Hematopoietic multipotent progenitor cell (in vitro differentiated cells): ENCODE measurements at regions not wholly inside any gene's neighbourhood (a gene's known extent, or its start where the extent isn't known, plus 50 kb on each side); places are given as distances from the start of the nearest gene placed in this dataset.

Source experiments
- DNase-seq, 3 donors: peaks; one replicate each; pipeline ENCODE4 v3.0.0-alpha.2; 2011 to 2015; ENCODE audit warnings: low read depth in 2 of 3, low spot score in 2 of 3

DNA sequence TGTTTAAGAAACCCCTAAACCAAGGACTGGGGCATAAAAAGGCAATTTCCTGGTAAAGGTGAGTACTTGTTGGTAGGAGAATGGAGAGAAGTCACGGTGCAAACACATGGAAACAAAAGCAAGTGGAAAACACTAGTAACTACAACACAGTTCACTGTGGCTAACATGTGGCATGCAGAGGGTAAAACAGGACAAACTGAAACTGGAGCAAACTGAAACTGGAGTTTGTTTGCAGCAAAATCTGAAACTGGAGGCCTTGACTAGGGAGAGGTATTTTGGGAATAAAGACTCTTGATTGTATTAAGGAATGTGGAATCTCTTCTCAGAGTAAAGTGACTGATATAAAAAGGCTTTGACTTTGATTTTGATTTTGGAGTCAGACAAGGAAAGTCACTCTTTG lies 376.3 kb upstream of the PRMT6 start:
- DNase-seq = no peak

DNA sequence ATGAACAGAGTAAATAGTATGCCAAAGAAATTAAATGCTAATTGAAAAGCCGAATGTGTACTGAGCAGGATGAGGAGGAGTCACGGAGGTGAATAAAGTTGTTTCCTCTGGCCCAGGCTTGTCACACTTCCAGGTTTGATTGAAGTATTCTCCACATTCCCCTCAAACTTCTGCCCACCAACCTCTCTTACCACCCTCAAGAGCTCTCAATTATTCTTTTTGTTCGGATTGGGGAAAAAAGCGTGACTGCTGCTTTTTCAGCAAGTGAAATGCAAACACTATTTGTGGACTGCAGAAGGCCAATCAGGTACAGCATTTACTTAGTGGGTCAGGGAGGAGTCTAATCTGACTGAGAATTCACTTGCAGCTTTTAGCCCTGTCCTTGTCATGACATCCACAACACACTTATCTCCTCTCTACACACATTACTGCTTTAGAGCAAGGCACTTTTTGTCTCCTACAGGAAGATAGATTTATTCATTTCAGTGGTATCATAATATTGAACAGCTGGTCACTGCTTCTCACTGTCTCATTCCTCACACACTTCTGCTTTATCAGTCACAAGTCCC lies 375.6 kb upstream of the PRMT6 start:
- no peak for DNase-seq

DNA sequence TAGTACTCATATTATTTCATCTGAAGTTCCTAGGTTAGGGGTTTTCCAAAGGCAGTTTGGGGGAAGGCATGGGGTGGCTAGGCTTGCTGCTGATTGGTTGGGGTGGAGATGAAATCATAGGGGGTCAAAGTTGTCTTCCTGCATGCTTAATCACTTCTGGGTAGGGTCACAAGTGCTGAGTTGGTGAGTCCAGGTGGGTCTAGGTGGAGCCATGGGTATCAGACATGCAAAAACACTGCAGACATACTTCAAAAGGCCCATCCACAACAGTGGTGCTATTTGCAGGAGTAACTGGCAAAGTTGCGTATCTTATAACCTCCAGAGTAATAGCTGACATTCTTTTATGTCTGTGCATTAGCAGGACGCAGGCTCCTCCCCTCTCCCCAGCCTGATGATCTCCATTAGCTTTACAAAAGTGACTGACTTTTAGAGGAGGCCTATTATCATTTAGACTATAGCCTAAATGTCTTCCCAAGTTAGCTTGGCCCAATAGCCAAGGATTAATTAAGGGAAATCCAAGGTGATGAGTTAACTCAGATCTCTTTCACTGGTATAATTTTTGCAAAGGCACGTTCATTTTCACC lies 374.4 kb upstream of the PRMT6 start:
- DNase-seq = no peak

DNA sequence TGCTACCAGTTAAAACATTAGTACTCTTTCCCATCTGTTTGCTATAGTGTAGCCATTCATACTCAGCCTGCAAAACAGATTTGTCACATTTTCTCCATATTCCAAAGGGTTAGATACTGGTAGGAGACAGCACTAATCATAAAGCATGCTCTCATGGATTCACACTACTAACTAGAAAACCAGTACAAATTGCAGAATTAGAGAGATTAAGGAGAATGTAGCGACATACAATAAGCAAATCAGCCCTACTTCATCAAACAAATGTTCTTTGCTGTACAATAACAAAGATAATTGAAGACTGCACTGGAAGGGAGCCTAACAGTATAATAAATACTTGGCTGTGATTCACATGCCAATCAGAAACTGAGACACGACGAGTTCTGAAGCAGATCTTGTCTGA lies 368.0 kb upstream of the PRMT6 start:
- no peak for DNase-seq

DNA sequence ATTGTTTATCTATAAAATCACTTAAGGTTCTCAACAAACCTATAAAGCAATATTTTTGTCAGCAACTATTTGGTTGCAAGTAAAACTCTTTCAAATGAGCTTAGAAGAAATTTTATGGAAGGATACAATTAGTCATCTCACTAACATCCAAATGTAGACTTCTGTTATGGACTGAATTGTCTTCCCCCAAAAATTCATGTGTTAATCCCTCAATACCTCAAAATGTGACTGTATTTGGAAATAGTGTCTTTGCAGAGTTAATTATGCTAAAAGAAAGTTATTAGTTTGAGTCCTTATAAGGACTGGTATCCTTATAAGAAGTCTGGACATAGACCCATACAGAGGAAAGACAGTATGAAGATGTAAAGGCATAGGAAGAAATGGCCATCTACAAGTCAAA lies 357.8 kb upstream of the PRMT6 start:
- DNase-seq = no peak

DNA sequence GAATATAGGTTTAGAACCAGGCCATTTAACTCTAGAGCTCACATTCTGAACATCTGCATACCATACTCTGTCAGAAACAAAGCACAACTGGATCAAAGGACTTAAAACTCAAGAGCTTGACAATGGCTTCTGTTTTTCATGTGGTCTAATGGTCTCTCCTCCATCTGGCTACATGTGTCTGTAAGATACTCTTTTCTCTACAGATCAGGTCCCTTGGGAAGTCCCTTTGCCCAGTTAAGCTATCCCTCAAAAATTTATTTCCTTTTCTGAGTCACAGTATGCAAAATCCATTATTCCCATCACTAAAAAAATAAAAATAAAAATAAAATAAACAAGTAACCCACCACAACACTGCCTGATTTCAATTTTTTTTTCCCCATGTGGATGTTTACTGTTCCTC lies 357.0 kb upstream of the PRMT6 start:
- DNase-seq = no peak

DNA sequence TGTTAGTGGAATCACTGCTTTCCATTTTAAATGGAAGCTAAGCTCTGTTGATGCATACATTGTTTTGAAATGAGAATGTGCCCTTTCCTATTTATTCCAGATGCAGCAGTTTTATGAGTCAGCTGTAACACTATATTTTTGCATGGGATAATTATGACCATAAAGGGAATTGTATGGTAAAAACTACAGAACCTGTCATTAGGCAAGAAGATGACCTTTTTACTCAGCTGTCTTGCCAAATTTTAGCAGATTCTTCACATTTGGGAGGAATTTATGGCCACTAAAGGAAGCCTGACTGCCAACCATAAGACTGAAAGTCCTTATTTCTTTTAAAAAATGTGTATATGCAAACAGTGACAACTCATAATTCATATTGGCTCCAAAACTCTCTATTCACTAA lies 356.3 kb upstream of the PRMT6 start:
- no peak for DNase-seq

DNA sequence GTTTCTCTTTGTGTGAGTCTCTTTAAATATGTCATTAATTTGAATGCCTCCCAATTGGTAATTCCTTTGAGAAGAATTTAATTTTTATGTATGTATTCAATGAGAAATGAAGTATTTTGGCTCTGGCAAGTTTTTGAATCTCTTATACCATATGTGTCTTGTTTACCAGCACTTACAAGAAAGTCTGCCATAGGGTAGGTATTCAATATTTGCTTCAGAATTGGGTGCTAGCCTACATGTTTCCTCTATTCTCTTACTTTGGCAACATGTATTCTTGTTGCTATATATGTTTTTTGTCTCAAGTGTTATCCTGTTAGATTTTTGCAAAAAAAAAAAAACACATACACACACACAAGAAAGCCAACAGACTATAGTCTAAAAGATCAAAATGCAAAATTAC lies 350.5 kb upstream of the PRMT6 start:
- DNase-seq = no peak

DNA sequence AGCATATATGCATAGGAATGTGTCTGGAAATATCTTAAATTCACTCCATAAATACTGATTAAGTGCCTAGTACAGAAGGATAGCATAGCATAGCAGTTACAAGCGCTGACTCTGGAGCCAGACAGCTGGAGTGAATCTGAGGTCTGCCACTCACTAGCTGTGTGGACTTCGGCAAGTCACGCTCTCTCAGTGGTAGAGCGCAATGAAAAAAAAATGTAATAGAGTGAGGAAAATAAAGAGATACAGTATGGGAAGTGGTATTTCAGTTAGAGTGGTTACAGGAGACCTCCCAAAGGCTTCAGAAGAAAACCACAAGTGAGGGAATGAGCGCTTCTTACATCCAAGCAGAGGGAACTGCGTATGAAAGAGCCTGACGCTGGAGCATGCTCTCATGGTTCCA lies 338.9 kb upstream of the PRMT6 start:
- no peak for DNase-seq

DNA sequence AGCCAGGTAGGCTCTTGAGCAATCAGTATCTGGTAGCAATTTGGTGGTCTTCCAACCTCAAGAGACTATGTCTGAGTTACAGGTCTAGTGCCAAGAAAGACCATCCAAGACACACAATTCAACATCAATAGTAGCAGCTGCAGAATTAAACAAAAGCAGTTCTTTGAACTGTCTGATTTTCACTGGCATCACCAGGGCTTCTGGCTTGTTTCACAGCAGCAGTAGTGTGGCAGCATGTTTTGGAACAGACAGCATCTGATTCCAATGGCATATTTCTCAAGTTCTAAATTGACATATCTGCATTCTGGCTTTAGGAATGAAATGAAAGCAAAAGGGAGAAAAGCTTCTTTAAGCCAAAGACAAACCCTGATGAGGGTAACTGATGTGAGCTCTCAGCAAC lies 334.7 kb upstream of the PRMT6 start:
- no peak for DNase-seq

DNA sequence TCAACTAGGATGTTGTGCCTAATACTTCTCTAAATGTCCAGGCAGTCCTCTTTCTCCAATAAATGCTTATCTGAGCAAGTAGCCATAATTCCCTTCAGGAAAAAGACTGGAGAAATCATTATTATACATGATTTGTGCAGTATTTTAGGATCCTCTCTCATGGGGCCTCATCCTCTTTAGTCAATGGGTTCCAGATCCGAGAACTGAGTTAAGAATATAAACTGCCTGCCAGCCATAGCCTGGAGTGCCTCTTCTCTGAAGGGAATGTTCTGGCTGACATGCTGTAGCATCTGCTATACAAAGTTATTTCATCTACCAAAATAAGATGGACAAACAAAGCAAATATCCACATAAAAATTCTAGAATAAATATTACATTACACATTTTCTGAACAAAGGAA lies 334.0 kb upstream of the PRMT6 start:
- DNase-seq = no peak

DNA sequence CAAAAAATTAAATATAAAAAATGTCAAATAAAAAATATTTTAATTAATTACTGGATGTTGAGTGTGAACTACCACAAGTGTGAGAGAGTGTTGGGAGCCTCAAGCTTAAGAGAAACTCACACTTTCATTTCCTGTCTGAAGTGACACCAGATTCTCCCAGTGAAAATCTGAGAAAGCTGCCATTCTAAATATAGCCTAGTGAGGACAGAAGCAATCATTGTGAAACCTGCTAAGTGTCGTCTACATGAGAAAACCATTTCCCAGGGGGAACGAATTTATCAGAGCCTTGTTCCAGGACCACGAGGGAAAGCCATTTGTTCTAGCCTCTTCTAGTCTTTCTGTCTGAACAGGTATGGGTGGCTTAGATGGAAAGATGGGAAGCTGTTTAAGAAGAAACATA lies 329.3 kb upstream of the PRMT6 start:
- DNase-seq = no peak

DNA sequence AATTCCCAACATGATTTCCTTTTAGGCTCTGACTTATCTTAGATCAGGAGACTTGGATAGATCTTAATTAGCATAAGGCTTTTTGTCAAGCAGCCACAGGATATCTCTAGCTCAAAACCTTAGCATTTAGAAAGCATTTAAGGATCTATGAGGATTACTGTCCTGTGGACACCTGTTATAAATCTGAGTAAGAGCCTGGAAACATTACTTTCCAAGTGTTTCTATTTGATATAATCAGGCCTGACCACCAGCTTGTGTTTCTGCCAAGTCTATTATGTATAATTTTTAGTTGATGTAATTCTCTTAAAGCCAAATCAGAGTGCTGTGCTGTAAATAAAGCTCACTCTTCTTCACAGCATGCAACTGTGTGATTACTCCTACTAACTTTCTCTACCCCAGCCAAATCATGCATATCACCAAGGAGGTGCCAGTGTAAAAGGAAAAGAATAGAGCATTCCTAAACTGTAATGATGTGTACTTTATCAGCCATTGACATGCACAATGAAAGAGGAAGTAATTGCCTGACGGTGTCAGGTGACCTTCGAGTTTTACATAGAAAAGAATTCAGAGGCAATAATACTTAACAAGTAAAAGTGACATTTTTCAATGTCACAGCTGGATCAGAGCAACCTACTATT lies 309.9 kb upstream of the PRMT6 start:
- DNase-seq = no peak

DNA sequence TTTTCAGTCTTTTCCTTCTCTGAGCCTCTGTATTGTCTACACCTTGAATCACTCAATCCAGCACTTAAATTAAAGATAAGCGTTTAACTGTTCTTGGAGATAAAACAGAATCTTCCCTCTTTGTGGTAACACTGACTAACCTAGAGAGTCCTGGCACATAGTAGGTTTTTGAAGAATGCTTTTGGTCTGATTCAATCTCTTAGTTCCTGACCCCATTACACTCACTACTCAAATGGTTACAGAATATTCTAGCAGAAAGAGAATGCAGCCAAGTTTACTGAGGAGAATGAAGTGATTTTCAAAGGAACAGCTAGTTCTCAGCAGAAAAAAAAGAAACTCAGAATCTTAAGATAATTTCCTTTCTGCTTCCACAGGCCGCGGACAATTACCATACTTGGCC lies 309.2 kb upstream of the PRMT6 start:
- no peak for DNase-seq

DNA sequence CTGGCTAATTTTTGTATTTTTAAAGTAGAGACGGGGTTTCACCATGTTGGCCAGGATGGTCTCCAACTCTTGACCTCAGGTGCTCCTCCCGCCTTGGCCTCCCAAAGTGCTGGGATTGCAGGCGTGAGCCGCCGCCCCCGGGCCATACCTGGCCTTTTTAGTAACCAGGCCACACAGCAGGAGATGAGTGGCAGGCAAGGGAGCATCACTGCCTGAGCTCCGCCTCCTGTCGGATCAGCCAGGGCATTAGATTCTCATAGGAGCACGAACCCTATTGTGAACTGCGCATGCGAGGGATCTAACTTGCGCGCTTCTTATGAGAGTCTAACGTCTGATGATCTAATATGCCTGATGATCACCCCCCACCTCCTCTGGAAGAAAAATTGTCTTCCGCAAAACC lies 308.7 kb upstream of the PRMT6 start:
- no peak for DNase-seq

DNA sequence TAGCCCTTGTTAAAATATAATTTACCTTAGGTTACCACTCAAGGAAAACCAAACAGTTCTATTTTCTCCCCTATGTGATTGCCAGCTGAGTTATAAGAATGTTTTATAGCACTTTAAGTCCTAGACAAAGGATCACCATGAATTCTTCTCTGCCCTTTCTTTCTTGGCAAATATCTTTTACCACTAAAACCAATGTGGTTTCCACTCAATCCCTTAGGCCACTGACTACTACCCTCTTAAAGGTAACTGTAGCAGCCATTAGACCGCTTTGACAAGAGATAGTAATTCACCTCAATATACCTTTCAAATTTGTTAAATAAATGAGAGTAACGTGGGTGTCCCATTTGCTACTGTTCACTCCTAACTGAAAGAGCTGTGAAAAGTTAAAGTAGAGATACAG lies 307.9 kb upstream of the PRMT6 start:
- no peak for DNase-seq

DNA sequence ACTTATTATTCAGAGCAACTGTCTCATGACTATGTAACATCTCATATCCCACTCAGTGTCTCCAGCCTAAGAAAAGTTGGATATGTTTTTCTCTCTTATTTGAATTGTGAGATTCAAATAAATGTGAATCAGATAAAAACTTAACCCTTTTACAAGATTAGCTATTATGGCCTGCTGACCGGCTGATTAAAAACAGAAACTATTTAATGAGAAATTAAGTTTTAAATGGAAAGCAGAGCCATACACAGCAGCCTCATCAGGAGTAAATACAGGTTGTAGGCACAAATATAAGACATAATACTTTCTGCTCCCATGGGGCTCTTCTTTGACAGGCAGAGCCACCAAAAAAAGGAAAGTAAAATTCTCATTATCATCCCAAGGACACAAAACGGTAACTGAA lies 307.0 kb upstream of the PRMT6 start:
- DNase-seq = no peak

DNA sequence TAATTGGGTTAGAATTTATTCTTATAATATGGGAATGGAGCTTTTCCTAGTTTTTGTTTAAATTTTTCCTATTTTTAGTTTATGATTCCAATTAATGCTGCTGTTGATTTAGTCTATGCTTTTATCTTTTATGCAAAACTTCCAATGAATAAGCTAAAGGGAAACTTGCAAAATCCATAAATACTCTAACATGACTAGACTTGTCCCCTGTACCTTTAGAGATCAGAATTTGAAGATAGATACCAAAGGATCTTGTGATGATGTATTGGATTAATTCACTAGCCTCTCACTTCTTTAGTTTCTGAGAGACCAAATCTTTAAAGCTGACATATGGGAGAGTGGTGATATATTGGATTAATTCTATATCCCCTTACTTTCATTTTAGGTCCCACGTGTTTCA lies 306.6 kb upstream of the PRMT6 start:
- no peak for DNase-seq

DNA sequence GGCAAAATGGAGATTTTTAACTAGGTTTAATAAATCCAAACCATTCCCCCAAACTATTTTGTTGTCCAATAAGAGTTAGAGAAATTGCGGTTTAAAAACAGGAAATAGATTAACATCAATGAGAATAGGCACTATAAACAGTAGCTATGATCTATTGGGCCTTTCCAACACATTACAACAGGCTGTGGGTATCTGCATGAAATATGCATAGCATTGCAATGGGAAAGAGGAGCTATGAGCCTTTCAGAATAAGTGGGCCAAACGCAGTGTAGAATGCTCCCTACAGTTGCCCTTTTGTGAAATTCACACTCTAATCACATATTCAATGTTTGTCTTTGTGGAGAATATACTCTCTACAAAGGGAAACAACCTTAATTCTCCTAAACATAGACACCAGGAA lies 305.5 kb upstream of the PRMT6 start:
- no peak for DNase-seq

DNA sequence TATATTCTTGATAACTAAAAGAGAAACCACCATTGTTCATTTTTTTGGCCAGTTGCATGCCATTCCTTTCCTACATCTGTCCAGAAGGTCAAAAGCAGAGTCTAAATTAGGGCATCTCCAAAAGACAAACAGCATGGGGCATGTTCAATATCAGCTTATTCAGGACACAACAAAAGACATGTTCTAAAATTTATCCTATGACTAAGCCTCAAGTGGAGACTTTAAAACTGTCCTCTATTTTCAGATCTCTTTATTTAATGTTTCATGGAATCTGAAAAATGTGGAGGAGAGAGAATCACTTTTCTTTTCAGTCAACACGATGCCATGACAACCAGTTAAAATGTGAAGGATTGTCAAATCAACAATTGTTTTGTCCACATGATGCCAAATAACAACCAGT lies 303.4 kb upstream of the PRMT6 start:
- no peak for DNase-seq

DNA sequence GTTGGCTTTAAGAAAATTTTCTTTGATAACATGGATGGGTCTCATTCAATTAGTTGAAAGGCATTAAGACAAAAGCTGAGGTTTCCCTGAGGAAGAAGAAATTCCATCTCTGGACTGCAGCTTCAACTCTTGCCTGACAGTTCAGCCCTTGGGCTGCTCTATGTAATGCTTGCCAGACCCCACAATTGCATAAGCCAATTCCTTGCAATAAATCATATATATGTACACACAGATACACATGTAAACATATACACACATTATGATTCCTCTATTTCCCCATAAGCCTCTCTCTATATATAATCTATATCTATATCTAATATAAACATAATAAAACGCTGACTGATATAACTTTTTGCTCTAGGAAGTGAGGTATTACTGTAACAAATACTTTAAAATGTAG lies 301.5 kb upstream of the PRMT6 start:
- DNase-seq = no peak

DNA sequence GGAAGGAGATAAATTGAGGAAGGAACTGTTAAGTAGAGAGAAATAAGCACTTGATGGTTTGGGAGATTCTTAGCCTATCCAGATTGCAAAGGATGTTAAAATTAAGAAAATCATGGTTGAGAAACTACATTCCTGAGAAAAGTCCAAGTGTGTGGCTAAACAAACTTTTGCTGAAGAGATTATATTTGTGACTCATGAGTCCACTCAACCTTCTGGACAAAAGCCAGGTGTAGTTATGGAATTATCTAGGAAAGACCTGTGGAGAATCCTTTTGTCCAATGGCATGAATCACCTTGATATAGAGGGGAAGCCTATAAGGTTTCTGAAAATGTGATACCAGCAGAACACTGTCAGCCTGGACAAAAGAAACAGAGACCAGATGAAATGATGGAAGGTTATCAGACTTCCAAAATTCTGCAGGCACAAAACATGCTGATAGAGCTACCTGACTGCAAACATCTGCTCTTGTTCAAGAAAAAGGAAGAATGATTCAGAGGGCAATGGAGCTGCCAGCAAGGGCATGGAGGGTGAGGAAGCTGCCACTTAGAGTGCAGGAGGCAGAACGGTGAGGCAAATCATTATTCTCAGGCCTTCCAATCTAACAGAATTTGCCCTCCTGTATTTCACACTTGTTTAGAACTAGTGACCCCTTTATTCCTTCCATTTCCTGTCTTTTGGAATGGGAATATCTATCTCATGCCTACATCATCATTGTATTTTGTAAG lies 300.6 kb upstream of the PRMT6 start:
- no peak for DNase-seq
